OCI-LY1 (cell line): ENCODE measurements at regions not wholly inside any gene's neighbourhood (a gene's known extent, or its start where the extent isn't known, plus 50 kb on each side); places are given as distances from the start of the nearest gene placed in this dataset.

Source experiments
- CTCF ChIP-seq: fragments of 200-600 bp; sonication (generic), shearing (Covaris generic); IDR thresholded peaks from 2 replicates; pipeline ENCODE4 v1.5.1; 2017; ENCODE audit warnings: mild to moderate bottlenecking, antibody characterized with exemption, low read length, moderate library complexity, mixed read lengths
- EZH2 ChIP-seq: fragments of 200-600 bp; sonication (generic), shearing (Covaris generic); IDR thresholded peaks from 2 replicates; pipeline ENCODE4 v1.8.0; 2017; ENCODE audit warnings: borderline replicate concordance, mixed run types, mild to moderate bottlenecking, antibody characterized with exemption, low read length, moderate library complexity, mixed read lengths

GRCh38 chr3:20696388-20697150 is 510.6 kb upstream of the SGO1 start:
- TF ChIP-seq CTCF, result no peak
- no peak for TF ChIP-seq EZH2
